ENCODE measurements at regions not wholly inside any gene's neighbourhood (a gene's known extent, or its start where the extent isn't known, plus 50 kb on each side); places are given as distances from the start of the nearest gene placed in this dataset.

GRCh38 chr6:14206391-14206790, 88.8 kb downstream of the CD83 start:
- no peak for TF ChIP-seq EZH2 (IDR thresholded peaks at IDR 0.05; ENCODE audit: insufficient read depth, poor library complexity, severe bottlenecking)
- TF ChIP-seq EZH2phosphoT487 (IDR thresholded peaks at IDR 0.05; ENCODE audit: insufficient read depth, low read depth) = no peak

All from GM23248 (cell line).